Activated B cell treated with CpG ODN at 0.5 μM for 24 hours (primary cell): ENCODE measurements at regions not wholly inside any gene's neighbourhood (a gene's known extent, or its start where the extent isn't known, plus 50 kb on each side); places are given as distances from the start of the nearest gene placed in this dataset.

Source experiments
- ATAC-seq: fragments of 200-7000 bp; cut with Tn5 transposase; one replicate; pipeline ENCODE4 v1.10.0; 2021; ENCODE audit warnings: low read depth, mild to moderate bottlenecking, moderate library complexity
- CTCF ChIA-PET: fragments of 350-600 bp; sonication (Branson Sonifier 250); formaldehyde crosslinking; loops from one replicate; lab custom pipeline; 2021; ENCODE audit warnings: antibody characterized with exemption; lab: Charles Lee
- POLR2A ChIA-PET: fragments of 350-600 bp; sonication (Branson Sonifier 250); formaldehyde crosslinking; loops from one replicate; lab custom pipeline; 2021; ENCODE audit warnings: antibody characterized with exemption; lab: Charles Lee
- DNase-seq: peaks from one replicate; pipeline ENCODE4 v3.0.0; 2022
- H3K27ac Mint-ChIP-seq: one replicate; pipeline ENCODE4 v1.8.0; 2020; ENCODE audit warnings: mixed read lengths
- H3K27me3 Mint-ChIP-seq: one replicate; pipeline ENCODE4 v1.8.0; 2021; ENCODE audit warnings: mixed read lengths
- H3K36me3 Mint-ChIP-seq: one replicate; pipeline ENCODE4 v1.8.0; 2021; ENCODE audit warnings: low read depth, mixed read lengths
- H3K4me1 Mint-ChIP-seq: one replicate; pipeline ENCODE4 v1.8.0; 2021; ENCODE audit warnings: mixed read lengths
- H3K4me3 Mint-ChIP-seq: one replicate; pipeline ENCODE4 v1.8.0; 2020; ENCODE audit warnings: mild to moderate bottlenecking, mixed read lengths
- H3K9me3 Mint-ChIP-seq: one replicate; pipeline ENCODE4 v1.8.0; 2020; ENCODE audit warnings: mixed read lengths
- CTCF ChIP-seq: fragments of 200-600 bp; IDR thresholded peaks from one replicate; pipeline ENCODE4 v1.8.0; 2022; ENCODE audit warnings: antibody characterized with exemption, mild to moderate bottlenecking
- intact Hi-C: fragments of 100-400 bp; cut with micrococcal nuclease; formaldehyde crosslinking; loops from one replicate; pipeline ENCODE4 v1.15.1; 2024

- CTCF ChIA-PET, result no interaction called here
- Mint-ChIP-seq H3K4me1 (no peaks in the 10 kb centered on the region), H3K27ac (no peak overlapping the region), H3K27me3 (peaks cover 5% of the 10 kb centered on the region), H3K36me3 (no peaks in the 10 kb centered on the region), H3K9me3 (no peaks in the 10 kb centered on the region), H3K4me3 (no peak overlapping the region)
- DNase-seq, result no peak
- POLR2A ChIA-PET, result no interaction called here
- intact Hi-C loops, result no loop called here
- no peak for TF ChIP-seq CTCF
- no peak for ATAC-seq
Measured at GRCh38 chr12:58081488-58081887, 140.1 kb downstream of the ATP23 start.

- no peak for ATAC-seq
- Mint-ChIP-seq H3K36me3 (no peaks in the 10 kb centered on the region), H3K4me3 (no peak overlapping the region), H3K4me1 (no peaks in the 10 kb centered on the region), H3K27ac (no peak overlapping the region), H3K27me3 (peaks cover 2% of the 10 kb centered on the region), H3K9me3 (no peaks in the 10 kb centered on the region)
- no peak for DNase-seq
- intact Hi-C loops, result no loop called here
- ChIA-PET POLR2A (no interaction called here), CTCF (no interaction called here)
- TF ChIP-seq CTCF, result no peak
Measured at GRCh38 chr12:58082996-58083395, 141.6 kb downstream of the ATP23 start.

- Mint-ChIP-seq H3K27ac (no peak overlapping the region), H3K27me3 (peaks cover 2% of the 10 kb centered on the region), H3K36me3 (no peaks in the 10 kb centered on the region), H3K9me3 (no peaks in the 10 kb centered on the region), H3K4me1 (no peaks in the 10 kb centered on the region), H3K4me3 (no peak overlapping the region)
- intact Hi-C loops, result no loop called here
- ChIA-PET CTCF (no interaction called here), POLR2A (no interaction called here)
- TF ChIP-seq CTCF, result no peak
- ATAC-seq, result no peak
- no peak for DNase-seq
Measured at GRCh38 chr12:58086006-58086405, 144.6 kb downstream of the ATP23 start.

- ChIA-PET POLR2A (no interaction called here), CTCF (no interaction called here)
- intact Hi-C loops, result no loop called here
- Mint-ChIP-seq H3K9me3 (no peaks in the 10 kb centered on the region), H3K4me1 (no peaks in the 10 kb centered on the region), H3K36me3 (no peaks in the 10 kb centered on the region), H3K27me3 (peaks cover 2% of the 10 kb centered on the region), H3K27ac (no peak overlapping the region), H3K4me3 (no peak overlapping the region)
- TF ChIP-seq CTCF, result no peak
- ATAC-seq (no peak), DNase-seq (no peak)
Measured at GRCh38 chr12:58086930-58087329, 145.6 kb downstream of the ATP23 start.

GRCh38 chr12:58087423-58088127 lies 146.2 kb downstream of the ATP23 start:
- H3K27me3 Mint-ChIP-seq, result peaks cover 2% of the 10 kb centered on the region
- H3K4me1 Mint-ChIP-seq, result no peaks in the 10 kb centered on the region
- POLR2A ChIA-PET, result no interaction called here
- no peaks in the 10 kb centered on the region for H3K36me3 Mint-ChIP-seq
- intact Hi-C loops, result no loop called here
- DNase-seq (no peak), ATAC-seq (no peak)
- no peaks in the 10 kb centered on the region for H3K9me3 Mint-ChIP-seq
- no peak for TF ChIP-seq CTCF
- no peak overlapping the region for H3K27ac Mint-ChIP-seq
- CTCF ChIA-PET, result no interaction called here
- H3K4me3 Mint-ChIP-seq, result no peak overlapping the region
